ENCODE measurements at regions not wholly inside any gene's neighbourhood (a gene's known extent, or its start where the extent isn't known, plus 50 kb on each side); places are given as distances from the start of the nearest gene placed in this dataset.

GRCh38 chr5:124692950-124693349, 53.5 kb downstream of the ZNF608 start:
- no peak for DNase-seq

- DNase-seq: no peak
Measured at GRCh38 chr5:124692324-124692723, 54.1 kb downstream of the ZNF608 start.

- no peak for DNase-seq
Measured at GRCh38 chr5:124689653-124690052, 56.8 kb downstream of the ZNF608 start.

GRCh38 chr5:124686239-124687004, 60.0 kb downstream of the ZNF608 start:
- no peak for DNase-seq

- no peak for DNase-seq
Measured at GRCh38 chr5:124685404-124685930, 61.0 kb downstream of the ZNF608 start.

- no peak for DNase-seq
Measured at GRCh38 chr5:124683917-124684555, 62.4 kb downstream of the ZNF608 start.

DNA sequence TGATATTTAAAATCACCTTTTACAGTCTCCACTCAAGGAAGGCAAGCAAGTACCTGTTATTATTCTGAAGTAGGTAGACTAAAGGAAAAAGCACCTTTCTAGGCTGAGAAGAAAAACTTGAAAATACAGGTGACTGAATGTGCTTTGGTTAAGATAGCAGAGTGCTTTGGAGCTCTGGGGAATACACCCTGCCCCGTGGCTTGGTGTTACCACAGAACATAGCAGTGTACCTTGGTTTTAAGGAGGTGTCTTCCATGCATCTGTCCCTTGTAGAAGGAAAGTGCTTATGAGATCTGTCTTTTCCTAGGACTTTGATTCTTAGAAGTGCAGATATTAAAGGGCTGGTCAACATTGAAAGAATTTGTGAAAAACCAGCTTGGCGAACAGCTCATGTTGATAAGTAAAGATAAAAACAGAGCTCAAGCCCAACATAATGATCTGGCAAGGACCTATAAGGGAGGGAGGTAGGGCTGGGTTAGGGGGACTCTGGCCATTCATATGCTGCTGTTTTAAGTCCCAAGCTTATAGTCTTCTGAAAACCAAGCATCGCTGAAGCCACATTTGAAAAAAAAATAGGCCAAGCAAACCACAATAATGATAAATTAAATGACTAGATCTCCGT, 66.8 kb downstream of the ZNF608 start:
- no peak for DNase-seq

DNA sequence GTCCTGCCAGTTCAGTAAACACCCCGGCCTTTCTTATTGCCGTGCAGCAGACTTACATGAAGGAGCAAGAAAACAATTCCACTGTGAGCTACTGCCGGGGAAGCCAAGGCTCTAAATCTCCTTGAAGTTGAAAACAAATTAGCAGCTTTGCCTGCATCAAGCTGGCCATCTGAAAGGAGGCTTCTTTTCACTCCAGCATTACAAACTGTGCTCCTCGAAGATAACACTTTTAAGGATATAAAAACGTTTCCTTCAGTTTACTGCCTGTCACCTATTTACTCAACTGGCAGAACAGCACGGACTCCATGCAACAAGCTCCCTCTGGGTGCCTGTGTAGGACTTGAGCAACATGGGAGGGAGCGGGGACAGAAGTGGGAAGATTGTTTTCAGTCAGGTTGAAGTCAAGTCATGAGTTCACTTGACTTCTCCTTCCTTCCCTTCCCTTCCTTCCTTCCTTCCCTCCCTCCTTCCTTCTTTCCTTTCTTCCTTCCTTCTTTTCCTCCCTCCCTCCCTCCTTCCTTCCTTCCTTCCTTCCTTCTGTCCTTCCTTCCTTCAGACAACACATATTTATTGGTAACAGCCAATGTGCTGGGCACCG, 67.4 kb downstream of the ZNF608 start:
- DNase-seq: no peak

DNA sequence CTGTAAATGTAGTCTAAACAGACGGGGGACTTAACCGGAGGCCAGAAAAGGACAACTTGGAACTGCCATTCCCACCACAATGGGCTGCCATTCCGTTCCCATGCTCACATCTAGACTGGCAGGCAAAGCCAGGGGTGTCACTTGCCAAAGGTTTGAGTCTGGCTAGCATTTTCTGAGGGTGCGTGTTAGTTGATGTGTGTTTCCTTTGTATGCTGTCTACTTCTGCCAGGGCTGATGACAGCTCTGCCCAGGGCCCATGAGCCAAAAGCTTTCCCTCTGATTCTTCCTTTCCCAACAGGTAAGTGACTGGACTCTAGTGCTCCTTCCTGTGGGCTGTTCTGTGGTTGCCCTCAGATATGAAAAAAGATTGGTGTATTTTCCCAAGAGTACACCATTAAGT, 68.0 kb downstream of the ZNF608 start:
- DNase-seq: no peak

DNA sequence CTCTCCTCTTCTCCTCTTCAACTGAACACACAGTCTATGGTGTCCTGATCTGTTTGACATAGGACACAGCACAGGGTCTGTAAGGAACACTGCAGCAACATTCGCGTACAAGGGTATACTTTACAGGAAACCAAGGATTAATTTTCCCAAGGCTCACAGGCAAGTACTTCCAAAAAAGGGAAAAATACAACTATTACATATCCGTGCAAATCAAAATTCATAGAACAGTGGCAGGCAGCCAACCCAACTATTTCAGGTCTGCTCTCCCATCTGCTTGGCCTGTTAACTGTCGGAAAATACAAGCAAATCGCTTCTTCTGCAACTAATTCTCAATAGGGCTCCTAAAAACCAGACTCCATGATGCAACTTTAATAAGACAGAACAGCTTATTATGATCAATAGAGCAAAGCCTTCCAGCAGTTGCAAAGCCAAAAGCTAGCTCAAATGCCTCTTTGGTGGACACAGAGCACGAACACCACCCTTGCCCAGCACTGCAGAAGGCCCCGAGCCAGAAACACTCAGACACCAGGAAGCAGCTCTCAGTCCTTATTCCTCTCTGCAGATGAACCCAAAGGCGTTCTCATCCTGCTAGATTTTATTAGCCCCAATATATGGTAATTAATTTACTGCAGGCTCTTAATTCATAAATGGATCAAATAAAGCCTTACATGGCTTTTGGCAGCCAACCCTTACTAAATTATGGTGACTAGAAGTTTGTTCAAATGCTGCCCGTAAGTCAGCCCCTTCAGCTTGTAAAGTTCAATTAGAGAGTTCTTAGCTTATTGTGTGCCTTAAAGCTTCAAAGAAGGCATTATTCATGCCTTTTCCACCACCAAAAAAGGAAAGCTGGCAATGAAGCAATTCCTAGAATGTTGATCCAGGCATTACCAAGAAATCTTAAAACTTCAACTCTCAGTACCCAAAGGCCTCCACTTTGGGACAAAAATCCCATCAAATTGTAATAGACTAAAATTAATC, 68.8 kb downstream of the ZNF608 start:
- no peak for DNase-seq

DNA sequence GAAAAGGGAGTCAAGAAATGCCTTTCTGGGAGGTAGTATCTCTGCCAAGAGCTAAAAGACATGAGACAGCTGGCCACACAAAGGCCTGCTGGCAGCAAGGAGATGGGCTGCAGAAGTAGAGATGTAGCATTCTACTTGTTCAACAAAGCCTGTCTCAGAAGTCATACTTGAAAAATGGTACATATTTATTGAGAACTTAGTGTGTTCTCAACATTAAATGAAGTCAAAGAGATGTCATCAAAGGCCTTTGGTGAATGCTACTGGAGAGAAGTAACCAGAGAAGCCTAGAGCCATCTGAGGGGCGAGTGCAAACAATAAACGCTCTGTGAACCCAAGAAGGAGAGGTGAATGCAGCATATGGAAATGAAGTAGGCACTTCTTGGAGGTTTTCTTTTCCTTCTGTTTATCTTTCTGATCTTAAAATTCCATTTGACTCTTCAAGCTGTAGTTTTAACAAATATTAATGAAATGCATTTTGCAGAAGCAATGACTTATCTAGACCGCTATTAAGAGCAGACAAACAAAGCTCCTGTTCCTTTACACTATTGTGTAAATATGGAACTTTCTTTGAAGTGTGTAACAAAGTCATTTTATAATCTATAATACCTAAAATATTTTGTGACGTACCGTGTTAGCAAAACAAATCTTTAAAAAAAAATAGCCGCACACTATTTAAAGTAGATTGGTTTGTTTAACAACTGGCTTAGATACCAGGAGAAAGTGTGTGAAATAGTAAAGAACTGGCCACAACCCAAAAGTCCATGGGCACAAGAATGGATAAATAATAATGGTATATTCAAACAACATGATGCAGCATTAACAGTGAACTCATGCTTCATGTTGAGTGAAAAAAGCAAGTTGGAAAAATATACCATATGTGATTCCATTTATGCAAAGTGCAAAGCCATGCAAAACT, 70.2 kb downstream of the ZNF608 start:
- DNase-seq: no peak

GRCh38 chr5:124671193-124671592, 75.2 kb downstream of the ZNF608 start:
- no peak for DNase-seq

DNA sequence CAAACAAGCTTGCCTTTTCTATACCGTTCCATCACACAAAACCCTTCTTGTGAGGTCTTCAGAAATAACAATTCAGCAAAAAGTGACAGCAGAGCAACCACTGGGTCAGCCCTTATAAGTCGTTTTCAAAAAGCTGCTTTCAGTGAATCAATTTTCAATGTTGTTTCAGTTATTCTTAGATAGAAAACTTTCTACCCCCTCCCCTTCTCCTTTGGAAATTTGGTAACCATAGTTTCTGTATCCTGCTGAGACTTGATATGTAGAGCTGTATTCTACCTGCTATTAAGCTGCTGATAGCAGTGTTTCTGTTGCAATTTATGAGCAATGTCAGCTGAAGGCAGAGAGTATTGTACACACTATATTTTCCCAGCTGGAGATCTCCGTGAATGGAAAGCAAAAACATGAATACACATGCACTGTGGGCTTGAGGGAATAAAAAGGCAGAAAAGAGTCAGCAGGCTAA, 75.7 kb downstream of the ZNF608 start:
- DNase-seq: no peak

DNA sequence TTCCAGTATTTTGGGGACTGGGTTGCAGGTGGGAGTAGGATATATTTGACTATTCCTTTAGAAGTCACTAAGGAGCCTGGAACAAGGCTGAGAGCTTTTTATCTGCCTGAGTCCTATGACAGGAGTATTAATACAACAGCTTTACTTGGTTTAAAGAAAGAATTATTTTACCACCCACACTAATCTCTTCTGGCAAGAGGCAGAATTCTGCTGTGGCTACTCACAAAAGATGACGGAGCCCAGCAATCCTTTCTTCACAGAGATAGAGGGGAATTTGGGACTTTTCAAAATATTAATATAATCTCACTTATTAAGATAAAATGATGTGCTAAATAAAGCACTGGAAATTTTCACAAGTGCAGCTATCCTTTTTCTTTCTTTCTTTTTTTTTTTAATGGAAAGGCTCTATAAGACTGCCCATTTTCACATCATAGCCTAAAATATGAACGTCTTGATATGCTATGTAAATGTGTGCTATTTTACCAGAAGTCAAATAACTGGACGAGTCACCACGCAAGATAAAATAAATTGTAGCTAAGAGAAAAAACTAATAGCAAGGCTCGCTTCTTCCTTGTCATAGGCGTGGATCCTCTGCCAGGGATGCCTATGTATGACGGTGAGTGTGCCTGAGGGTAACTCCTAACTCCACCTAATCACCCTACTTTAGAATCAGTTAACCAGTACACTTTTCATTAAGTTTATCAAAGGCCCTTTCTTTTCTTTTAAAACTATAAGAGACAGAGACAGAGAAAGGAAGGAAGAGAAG, 76.3 kb downstream of the ZNF608 start:
- DNase-seq: no peak

DNA sequence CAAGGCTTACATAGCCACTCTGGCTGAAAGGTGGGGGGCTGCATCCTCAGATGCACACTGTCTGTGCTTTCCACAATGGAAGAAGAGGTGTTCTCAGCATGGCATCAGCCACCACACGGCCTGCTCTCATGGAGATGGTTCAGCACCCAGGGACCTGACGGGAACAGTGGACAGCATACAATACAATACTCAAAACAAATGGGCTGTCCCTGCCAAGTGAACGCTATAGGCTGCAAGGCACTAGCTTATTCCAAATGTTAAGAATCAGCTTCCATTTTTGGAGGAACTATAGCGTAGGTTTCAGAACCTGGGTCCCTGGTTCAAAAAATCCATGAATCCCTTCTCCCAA, 77.2 kb downstream of the ZNF608 start:
- no peak for DNase-seq

- no peak for DNase-seq
Measured at GRCh38 chr5:124668353-124669299, 77.8 kb downstream of the ZNF608 start.

DNA sequence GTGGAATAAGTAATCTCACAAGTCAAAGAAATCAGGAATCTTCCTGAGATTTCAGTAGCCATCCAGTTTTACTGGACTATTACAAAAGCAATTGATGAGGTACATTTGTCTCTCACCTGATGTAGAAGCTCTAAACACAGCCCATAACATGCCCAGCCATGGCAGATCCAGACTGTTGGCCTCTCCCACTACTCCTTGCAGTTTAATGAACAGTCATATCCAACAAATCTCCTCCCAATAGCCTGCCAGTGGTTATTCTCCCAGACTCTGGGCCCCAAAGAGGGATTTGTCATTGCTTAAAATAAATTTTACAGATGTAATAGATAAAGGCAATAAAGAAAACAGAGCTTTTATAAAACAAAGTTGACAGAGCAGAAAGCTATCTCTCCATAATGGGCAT, 80.8 kb downstream of the ZNF608 start:
- DNase-seq: no peak

- DNase-seq: no peak
Measured at GRCh38 chr5:124665035-124665434, 81.4 kb downstream of the ZNF608 start.

GRCh38 chr5:124664287-124664686, 82.2 kb downstream of the ZNF608 start:
- DNase-seq: no peak
